ENCODE measurements at regions not wholly inside any gene's neighbourhood (a gene's known extent, or its start where the extent isn't known, plus 50 kb on each side); places are given as distances from the start of the nearest gene placed in this dataset.

DNA sequence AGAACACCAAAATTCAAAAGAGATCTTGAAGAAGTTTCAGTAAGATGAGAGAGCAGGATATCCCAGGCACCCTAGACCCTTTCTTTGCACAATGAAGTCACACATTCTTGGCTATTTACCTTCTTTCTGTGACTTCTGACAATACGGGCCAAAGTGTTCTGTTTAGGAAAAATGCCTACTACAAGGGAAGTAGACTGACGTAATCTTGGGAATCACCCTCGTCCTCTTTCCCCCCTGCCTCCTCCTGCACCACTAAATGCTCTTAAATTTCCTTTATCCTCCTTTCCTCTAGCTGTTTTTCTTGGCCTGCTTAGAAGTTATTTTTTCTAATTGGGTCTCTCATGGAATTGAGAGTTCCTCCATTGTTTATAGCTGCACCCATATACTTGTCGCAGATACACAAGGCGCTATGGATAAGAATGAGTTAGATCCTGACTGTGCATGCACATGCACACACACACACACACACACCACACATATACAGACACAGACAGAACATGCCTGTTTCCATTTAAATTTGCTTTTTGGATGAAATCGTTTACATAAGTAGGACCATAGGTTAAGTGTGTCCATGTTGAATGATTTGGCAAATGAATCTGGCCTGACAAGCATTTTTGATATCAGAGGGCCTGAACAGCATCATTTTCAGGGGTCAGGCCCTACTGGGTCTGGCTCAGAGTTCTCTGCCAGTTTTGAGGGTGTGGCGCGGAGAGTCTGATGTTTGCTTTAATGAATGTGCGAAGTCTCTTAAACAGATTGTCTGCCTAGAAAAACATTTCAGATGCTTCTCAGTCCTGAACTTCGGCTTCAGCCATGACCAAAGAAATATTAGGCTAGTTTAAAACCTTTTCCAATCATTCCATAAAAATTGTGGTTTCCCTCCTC is 131.9 kb upstream of the NT5C1B start:
- H3K27ac Mint-ChIP-seq: no peak overlapping the region
- no peaks in the 10 kb centered on the region for H3K27me3 Mint-ChIP-seq
- H3K27ac ChIP-seq (ENCODE audit: low read depth in 1 of 2, low read length in 2 of 2): no peak overlapping the region
- DNase-seq: no peak
- TF ChIP-seq, protein P1, sequence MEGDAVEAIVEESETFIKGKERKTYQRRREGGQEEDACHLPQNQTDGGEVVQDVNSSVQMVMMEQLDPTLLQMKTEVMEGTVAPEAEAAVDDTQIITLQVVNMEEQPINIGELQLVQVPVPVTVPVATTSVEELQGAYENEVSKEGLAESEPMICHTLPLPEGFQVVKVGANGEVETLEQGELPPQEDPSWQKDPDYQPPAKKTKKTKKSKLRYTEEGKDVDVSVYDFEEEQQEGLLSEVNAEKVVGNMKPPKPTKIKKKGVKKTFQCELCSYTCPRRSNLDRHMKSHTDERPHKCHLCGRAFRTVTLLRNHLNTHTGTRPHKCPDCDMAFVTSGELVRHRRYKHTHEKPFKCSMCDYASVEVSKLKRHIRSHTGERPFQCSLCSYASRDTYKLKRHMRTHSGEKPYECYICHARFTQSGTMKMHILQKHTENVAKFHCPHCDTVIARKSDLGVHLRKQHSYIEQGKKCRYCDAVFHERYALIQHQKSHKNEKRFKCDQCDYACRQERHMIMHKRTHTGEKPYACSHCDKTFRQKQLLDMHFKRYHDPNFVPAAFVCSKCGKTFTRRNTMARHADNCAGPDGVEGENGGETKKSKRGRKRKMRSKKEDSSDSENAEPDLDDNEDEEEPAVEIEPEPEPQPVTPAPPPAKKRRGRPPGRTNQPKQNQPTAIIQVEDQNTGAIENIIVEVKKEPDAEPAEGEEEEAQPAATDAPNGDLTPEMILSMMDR (IDR thresholded peaks at IDR 0.05): no peak
- intact Hi-C loops (cut with DNase I, micrococcal nuclease): no loop called here
- H3K36me3 Mint-ChIP-seq (ENCODE audit: low read depth): peaks cover 11% of the 10 kb centered on the region
- ChIA-PET POLR2A (no interaction called here), CTCF (no interaction called here)
- H3K4me3 Mint-ChIP-seq: no peak overlapping the region
- no peaks in the 10 kb centered on the region for H3K9me3 ChIP-seq (ENCODE audit: control insufficient read depth in 1 of 2, insufficient read depth in 1 of 2, low read length in 2 of 2)
- no peaks in the 10 kb centered on the region for H3K36me3 ChIP-seq (ENCODE audit: insufficient read depth, low read length)
- H3K9me3 Mint-ChIP-seq: no peaks in the 10 kb centered on the region
- H3K4me1 Mint-ChIP-seq (ENCODE audit: low read depth): no peaks in the 10 kb centered on the region
- ATAC-seq (ENCODE audit: poor library complexity): no peak
- no peaks in the 10 kb centered on the region for H3K4me1 ChIP-seq (ENCODE audit: insufficient read depth, low read length)
- no peaks in the 10 kb centered on the region for H3K27me3 ChIP-seq (ENCODE audit: control insufficient read depth in 1 of 2, insufficient read depth in 2 of 2, low read length in 2 of 2)
- no peak overlapping the region for H3K4me3 ChIP-seq (ENCODE audit: low read length)

DNA sequence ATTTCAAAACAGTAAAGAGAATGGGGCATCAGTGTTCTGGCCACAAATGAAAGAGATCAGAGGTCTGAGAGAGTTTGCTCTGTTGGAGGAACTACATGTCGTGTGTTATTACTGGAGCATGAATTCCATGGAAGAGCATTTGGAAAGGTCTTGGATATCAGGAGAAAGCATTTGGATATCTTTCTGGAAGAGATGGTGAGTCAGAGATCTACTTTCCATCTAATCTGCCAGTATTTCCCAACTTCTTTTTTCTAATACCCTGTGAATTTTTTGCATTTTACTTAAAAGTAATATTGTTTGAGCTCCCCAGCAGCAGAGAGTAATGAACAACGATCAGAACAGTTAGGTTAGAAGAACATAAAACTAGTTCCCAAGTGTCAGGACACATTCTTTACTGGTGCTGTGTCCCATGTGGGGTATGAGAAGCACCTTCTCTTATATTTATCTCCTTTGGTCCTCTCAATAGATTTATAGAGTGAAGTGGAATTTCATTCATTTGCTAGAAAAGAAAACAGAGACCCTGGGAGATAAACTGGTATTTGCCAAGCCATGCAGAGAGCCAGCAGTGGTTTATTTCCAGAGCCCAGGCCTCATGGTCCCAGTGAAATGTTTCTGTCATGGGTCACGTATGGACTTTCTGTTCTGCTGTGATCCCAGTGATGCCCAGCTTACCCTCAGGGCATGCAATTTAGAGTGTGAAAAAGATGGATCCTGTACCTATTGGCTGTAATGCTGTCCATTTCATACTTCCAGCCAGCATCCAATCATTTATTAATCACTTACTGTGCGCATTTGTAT is 130.8 kb upstream of the NT5C1B start:
- POLR2A ChIA-PET: no interaction called here
- Histone ChIP-seq H3K4me3 (ENCODE audit: low read length) (no peak overlapping the region), H3K9me3 (ENCODE audit: control insufficient read depth in 1 of 2, insufficient read depth in 1 of 2, low read length in 2 of 2) (no peaks in the 10 kb centered on the region), H3K27me3 (ENCODE audit: control insufficient read depth in 1 of 2, insufficient read depth in 2 of 2, low read length in 2 of 2) (no peaks in the 10 kb centered on the region), H3K27ac (ENCODE audit: low read depth in 1 of 2, low read length in 2 of 2) (no peak overlapping the region), H3K4me1 (ENCODE audit: insufficient read depth, low read length) (no peaks in the 10 kb centered on the region), H3K36me3 (ENCODE audit: insufficient read depth, low read length) (no peaks in the 10 kb centered on the region)
- no peaks in the 10 kb centered on the region for H3K9me3 Mint-ChIP-seq
- CTCF ChIA-PET: no interaction called here
- no peak for ATAC-seq (ENCODE audit: poor library complexity)
- no peaks in the 10 kb centered on the region for H3K27me3 Mint-ChIP-seq
- DNase-seq: no peak
- H3K4me1 Mint-ChIP-seq (ENCODE audit: low read depth): no peaks in the 10 kb centered on the region
- TF ChIP-seq, protein P1 (IDR thresholded peaks at IDR 0.05): no peak
- H3K27ac Mint-ChIP-seq: no peak overlapping the region
- H3K4me3 Mint-ChIP-seq: no peak overlapping the region
- intact Hi-C loops (cut with DNase I, micrococcal nuclease): no loop called here
- peaks cover 16% of the 10 kb centered on the region for H3K36me3 Mint-ChIP-seq (ENCODE audit: low read depth)

DNA sequence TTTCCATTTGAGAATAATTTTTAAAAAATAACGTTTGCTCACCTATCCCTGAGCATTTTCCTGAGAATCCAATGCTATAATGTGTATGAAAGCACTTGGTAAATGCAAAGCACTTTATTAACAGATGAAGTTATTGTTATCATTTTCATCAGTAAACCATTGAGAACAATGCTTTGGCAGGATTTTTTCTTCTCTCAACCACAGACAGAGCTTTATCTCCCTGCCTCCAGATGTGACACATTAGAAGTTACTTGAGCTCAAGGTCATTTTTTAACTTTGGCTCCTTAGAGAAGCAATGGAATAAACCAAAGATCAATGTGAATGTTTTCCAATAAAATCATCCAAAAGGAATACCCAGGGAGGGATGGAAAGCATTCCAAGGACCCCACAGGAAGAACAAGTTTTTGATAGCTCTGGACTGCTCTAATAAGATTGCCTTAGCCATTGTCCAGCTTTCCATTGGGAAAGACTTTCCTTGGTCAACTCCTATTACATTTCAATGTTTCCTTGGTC is 118.9 kb upstream of the NT5C1B start:
- ChIA-PET POLR2A (no interaction called here), CTCF (interaction anchor here (1.5 kb wide), 1 partner anchor 11 kb away, joined by 3 read pairs; no protein-coding TSS in a partner anchor)
- Mint-ChIP-seq H3K36me3 (ENCODE audit: low read depth) (peaks cover 9% of the 10 kb centered on the region), H3K27me3 (no peaks in the 10 kb centered on the region), H3K9me3 (peaks cover 11% of the 10 kb centered on the region), H3K27ac (no peak overlapping the region), H3K4me3 (no peak overlapping the region), H3K4me1 (ENCODE audit: low read depth) (no peaks in the 10 kb centered on the region)
- Histone ChIP-seq H3K4me1 (ENCODE audit: insufficient read depth, low read length) (no peaks in the 10 kb centered on the region), H3K4me3 (ENCODE audit: low read length) (no peak overlapping the region), H3K27ac (ENCODE audit: low read depth in 1 of 2, low read length in 2 of 2) (no peak overlapping the region), H3K27me3 (ENCODE audit: control insufficient read depth in 1 of 2, insufficient read depth in 2 of 2, low read length in 2 of 2) (no peaks in the 10 kb centered on the region), H3K36me3 (ENCODE audit: insufficient read depth, low read length) (no peaks in the 10 kb centered on the region), H3K9me3 (ENCODE audit: control insufficient read depth in 1 of 2, insufficient read depth in 1 of 2, low read length in 2 of 2) (peaks cover 0 to 7% of the 10 kb centered on the region in 2 experiments)
- no peak for DNase-seq
- ATAC-seq (ENCODE audit: poor library complexity): no peak
- TF ChIP-seq, protein P1 (IDR thresholded peaks at IDR 0.05): no peak
- intact Hi-C loops (cut with DNase I, micrococcal nuclease): no loop called here
